Parathyroid adenoma (tissue), 2 donors: ENCODE measurements at regions not wholly inside any gene's neighbourhood (a gene's known extent, or its start where the extent isn't known, plus 50 kb on each side); places are given as distances from the start of the nearest gene placed in this dataset.

Source experiments
- H2AFZ ChIP-seq: fragments of 300-600 bp; sonication (generic); one replicate; pipeline ENCODE4 v1.7.0; 2017; ENCODE audit warnings: antibody characterized with exemption, mild to moderate bottlenecking
- H3K27ac ChIP-seq: fragments of 300-600 bp; sonication (generic); one replicate; pipeline ENCODE4 v1.7.0; 2017
- H3K27me3 ChIP-seq: fragments of 300-600 bp; sonication (generic); one replicate; pipeline ENCODE4 v1.7.0; 2017; ENCODE audit warnings: low read length; ENCODE audit not compliant: control insufficient read depth, insufficient read depth
- H3K36me3 ChIP-seq: fragments of 300-600 bp; sonication (generic); one replicate; pipeline ENCODE4 v1.7.0; 2017; ENCODE audit warnings: low read length; ENCODE audit not compliant: control insufficient read depth, insufficient read depth
- H3K4me1 ChIP-seq: fragments of 300-600 bp; sonication (generic); one replicate; pipeline ENCODE4 v1.7.0; 2017; ENCODE audit warnings: control low read depth
- H3K4me2 ChIP-seq: fragments of 300-600 bp; sonication (generic); one replicate; pipeline ENCODE4 v1.7.0; 2017; ENCODE audit warnings: low read length
- H3K4me3 ChIP-seq: fragments of 300-600 bp; sonication (generic); one replicate; pipeline ENCODE4 v1.7.0; 2017; ENCODE audit warnings: low read depth, low read length
- H3K79me2 ChIP-seq: fragments of 300-600 bp; sonication (generic); one replicate; pipeline ENCODE4 v1.7.0; 2017; ENCODE audit warnings: control low read depth
- H3K9ac ChIP-seq: fragments of 300-600 bp; sonication (generic); one replicate; pipeline ENCODE4 v1.7.0; 2017; ENCODE audit warnings: mild to moderate bottlenecking
- H3K9me3 ChIP-seq: fragments of 300-600 bp; sonication (generic); one replicate; pipeline ENCODE4 v1.7.0; 2017; ENCODE audit warnings: low read length; ENCODE audit not compliant: control insufficient read depth
- TF ChIP-seq, protein P1 (sequence below): fragments of 300-600 bp; sonication (generic); IDR thresholded peaks from one replicate; pipeline ENCODE4 v1.7.0; 2017; ENCODE audit warnings: antibody characterized with exemption, mild to moderate bottlenecking
- donor health status: primary hyperparathyroidism.

DNA sequence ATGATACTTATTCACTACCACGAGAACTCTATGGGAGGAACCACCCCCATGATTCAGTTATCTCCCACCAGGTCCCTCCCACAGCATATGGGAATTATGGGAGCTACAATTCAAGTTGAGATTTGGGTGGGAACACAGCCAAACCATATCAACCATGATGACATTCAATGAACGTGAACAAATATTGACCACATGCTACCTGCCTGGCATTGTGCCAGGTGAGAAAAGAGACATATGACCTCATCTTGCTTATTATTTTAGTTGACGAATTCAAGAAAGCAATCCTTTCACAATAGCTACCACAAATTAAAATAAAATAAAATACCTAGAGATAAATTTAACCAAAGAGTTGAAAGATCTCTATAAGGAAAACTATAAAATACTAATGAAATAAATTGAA lies 286.5 kb upstream of the CRIM1 start:
- H3K9ac ChIP-seq = no peak overlapping the region
- H3K4me3 ChIP-seq = no peak overlapping the region
- no peaks in the 10 kb centered on the region for H3K4me1 ChIP-seq
- no peaks in the 10 kb centered on the region for H3K36me3 ChIP-seq
- H3K27ac ChIP-seq = no peak overlapping the region
- no peaks in the 10 kb centered on the region for H3K9me3 ChIP-seq
- H2AFZ ChIP-seq = no peak overlapping the region
- no peaks in the 10 kb centered on the region for H3K79me2 ChIP-seq
- H3K27me3 ChIP-seq = no peaks in the 10 kb centered on the region
- H3K4me2 ChIP-seq = no peak overlapping the region
- TF ChIP-seq, protein P1, sequence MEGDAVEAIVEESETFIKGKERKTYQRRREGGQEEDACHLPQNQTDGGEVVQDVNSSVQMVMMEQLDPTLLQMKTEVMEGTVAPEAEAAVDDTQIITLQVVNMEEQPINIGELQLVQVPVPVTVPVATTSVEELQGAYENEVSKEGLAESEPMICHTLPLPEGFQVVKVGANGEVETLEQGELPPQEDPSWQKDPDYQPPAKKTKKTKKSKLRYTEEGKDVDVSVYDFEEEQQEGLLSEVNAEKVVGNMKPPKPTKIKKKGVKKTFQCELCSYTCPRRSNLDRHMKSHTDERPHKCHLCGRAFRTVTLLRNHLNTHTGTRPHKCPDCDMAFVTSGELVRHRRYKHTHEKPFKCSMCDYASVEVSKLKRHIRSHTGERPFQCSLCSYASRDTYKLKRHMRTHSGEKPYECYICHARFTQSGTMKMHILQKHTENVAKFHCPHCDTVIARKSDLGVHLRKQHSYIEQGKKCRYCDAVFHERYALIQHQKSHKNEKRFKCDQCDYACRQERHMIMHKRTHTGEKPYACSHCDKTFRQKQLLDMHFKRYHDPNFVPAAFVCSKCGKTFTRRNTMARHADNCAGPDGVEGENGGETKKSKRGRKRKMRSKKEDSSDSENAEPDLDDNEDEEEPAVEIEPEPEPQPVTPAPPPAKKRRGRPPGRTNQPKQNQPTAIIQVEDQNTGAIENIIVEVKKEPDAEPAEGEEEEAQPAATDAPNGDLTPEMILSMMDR = no peak

DNA sequence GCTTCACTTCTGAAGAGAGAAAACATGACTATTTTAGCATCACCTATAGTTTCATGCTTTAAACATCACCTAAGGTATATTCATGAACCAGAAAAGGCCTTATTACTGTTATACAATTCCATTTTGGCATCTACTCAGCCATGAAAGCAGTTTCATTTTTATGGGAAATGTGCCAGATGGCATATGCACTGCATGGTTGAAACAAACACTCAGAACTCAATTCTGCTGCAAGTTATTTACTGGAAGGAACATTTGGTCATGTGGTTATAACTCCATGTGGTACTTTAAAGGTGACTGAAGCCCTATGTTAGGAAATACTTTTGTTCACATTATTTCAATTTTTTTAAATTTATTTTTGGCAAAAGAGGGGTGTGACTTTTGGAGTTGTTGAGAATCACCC lies 287.5 kb upstream of the CRIM1 start:
- Histone ChIP-seq H3K9ac (no peak overlapping the region), H3K27me3 (no peaks in the 10 kb centered on the region), H3K27ac (no peak overlapping the region), H3K4me1 (no peaks in the 10 kb centered on the region), H3K36me3 (no peaks in the 10 kb centered on the region), H3K9me3 (no peaks in the 10 kb centered on the region), H3K79me2 (no peaks in the 10 kb centered on the region), H3K4me2 (no peak overlapping the region), H2AFZ (no peak overlapping the region), H3K4me3 (no peak overlapping the region)
- TF ChIP-seq, protein P1 = no peak

DNA sequence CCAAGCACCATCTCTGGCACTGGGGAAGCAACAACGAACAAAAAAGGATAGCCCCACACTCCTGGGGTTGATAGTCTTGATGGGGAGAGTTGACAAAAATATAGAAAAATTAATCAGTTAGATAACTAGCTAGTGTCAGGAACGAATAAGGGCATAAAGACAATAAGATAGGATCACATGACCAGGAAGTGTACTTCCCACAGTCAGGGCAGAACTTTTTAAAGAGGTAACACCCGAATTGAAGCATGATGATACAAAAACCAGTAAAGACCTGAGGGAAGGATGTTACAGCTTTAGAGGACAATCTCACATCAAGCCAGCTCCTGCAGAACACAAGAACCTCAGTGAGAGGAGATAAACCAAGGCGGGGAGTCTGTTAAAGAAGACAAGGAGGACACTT lies 295.4 kb upstream of the CRIM1 start:
- no peaks in the 10 kb centered on the region for H3K79me2 ChIP-seq
- H3K27ac ChIP-seq = no peak overlapping the region
- H3K27me3 ChIP-seq = no peaks in the 10 kb centered on the region

DNA sequence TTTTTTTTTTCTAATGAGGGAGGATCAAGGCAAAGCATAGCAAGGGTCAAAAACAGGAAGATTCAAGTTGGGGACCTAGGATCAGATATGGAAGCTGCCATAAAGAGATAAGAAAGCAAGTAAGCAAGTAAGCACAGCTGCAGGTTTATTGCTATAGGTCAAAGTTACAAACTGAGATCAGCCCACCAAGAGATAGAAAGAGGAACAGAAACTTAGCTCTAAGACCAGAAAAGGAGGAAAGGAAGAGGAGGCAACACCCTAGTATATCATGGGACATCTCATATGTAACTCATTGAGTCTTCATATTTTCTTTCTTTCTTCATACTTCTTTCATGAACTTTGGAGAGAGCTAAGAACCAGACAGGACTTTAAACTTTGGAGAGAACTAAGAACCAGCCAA lies 295.9 kb upstream of the CRIM1 start:
- TF ChIP-seq, protein P1 = no peak
- no peak overlapping the region for H3K4me2 ChIP-seq
- H2AFZ ChIP-seq = no peak overlapping the region
- H3K9me3 ChIP-seq = no peaks in the 10 kb centered on the region
- no peaks in the 10 kb centered on the region for H3K27me3 ChIP-seq
- no peaks in the 10 kb centered on the region for H3K36me3 ChIP-seq
- H3K9ac ChIP-seq = no peak overlapping the region
- H3K4me1 ChIP-seq = no peaks in the 10 kb centered on the region
- H3K4me3 ChIP-seq = no peak overlapping the region
- no peak overlapping the region for H3K27ac ChIP-seq
- H3K79me2 ChIP-seq = no peaks in the 10 kb centered on the region

More for the DNA sequence above, 295.4 kb upstream of the CRIM1 start:
- H3K9me3 ChIP-seq = no peaks in the 10 kb centered on the region
- H3K4me3 ChIP-seq = no peak overlapping the region
- TF ChIP-seq, protein P1 = no peak
- no peak overlapping the region for H2AFZ ChIP-seq
- no peak overlapping the region for H3K9ac ChIP-seq
- H3K36me3 ChIP-seq = no peaks in the 10 kb centered on the region
- H3K4me2 ChIP-seq = no peak overlapping the region
- no peaks in the 10 kb centered on the region for H3K4me1 ChIP-seq

DNA sequence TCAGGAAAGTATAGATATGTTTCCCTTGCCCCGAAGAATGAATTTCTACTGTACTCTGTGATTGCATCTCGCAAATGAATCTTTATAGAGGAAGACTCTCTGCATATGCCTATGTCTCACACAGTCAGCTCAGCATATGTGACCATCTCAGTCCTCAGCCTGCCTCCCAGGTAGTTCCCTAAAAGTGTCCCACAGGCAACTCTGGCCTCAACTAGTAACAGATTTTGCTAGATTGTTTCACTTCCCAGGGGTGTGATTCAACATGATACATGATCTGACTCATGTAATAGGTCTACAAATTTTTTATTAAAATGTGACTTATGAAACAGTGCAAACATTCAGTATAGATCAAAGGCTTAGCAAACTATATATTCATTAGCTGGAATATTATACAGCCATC lies 296.6 kb upstream of the CRIM1 start:
- Histone ChIP-seq H3K4me3 (no peak overlapping the region), H3K36me3 (no peaks in the 10 kb centered on the region), H3K9me3 (no peaks in the 10 kb centered on the region), H3K4me2 (no peak overlapping the region), H2AFZ (no peak overlapping the region), H3K27me3 (no peaks in the 10 kb centered on the region), H3K79me2 (no peaks in the 10 kb centered on the region), H3K27ac (no peak overlapping the region), H3K9ac (no peak overlapping the region), H3K4me1 (no peaks in the 10 kb centered on the region)
- TF ChIP-seq, protein P1 = no peak
